ENCODE measurements at regions not wholly inside any gene's neighbourhood (a gene's known extent, or its start where the extent isn't known, plus 50 kb on each side); places are given as distances from the start of the nearest gene placed in this dataset.

DNA sequence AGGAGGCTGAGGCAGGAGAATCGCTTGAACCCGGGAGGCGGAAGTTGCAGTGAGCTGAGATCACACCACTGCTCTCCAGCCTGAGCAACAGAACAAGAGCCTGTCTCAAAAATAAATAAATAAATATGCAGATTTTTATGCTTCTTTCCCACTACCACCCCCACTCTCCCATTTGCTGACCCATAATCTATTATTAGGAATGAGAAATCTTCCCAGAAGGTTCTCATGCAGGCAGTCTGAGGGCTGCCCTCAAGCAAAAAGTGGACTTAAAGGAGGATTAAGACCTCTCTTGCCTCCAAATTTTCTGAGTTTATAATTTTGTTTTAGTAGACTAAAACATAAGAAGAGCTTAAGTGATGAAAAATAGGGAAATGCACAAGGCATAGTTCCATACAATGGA lies 85.2 kb upstream of the TOMM7 start:
- TF ChIP-seq, protein P1, sequence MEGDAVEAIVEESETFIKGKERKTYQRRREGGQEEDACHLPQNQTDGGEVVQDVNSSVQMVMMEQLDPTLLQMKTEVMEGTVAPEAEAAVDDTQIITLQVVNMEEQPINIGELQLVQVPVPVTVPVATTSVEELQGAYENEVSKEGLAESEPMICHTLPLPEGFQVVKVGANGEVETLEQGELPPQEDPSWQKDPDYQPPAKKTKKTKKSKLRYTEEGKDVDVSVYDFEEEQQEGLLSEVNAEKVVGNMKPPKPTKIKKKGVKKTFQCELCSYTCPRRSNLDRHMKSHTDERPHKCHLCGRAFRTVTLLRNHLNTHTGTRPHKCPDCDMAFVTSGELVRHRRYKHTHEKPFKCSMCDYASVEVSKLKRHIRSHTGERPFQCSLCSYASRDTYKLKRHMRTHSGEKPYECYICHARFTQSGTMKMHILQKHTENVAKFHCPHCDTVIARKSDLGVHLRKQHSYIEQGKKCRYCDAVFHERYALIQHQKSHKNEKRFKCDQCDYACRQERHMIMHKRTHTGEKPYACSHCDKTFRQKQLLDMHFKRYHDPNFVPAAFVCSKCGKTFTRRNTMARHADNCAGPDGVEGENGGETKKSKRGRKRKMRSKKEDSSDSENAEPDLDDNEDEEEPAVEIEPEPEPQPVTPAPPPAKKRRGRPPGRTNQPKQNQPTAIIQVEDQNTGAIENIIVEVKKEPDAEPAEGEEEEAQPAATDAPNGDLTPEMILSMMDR (IDR thresholded peaks at IDR 0.05): no peak
- no peak for TF ChIP-seq EZH2 (IDR thresholded peaks at IDR 0.05)
